Lower leg skin (tissue), 3 donors: ENCODE measurements at regions not wholly inside any gene's neighbourhood (a gene's known extent, or its start where the extent isn't known, plus 50 kb on each side); places are given as distances from the start of the nearest gene placed in this dataset.

ENCODE experiments used
- POLR2A ChIP-seq, 2 donors: fragments of 450-650 bp; IDR thresholded peaks; one replicate each; pipeline ENCODE4 v1.6.1; 2016 to 2017; ENCODE audit warnings: antibody characterized with exemption in 2 of 2, mild to moderate bottlenecking in 1 of 2, moderate library complexity in 1 of 2
- TF ChIP-seq, protein P1 (sequence below), 3 donors: fragments of 450-650 bp; IDR thresholded peaks; one replicate each; pipeline ENCODE4 v1.5.1; 2016; ENCODE audit warnings: antibody characterized with exemption in 3 of 3, mild to moderate bottlenecking in 3 of 3, moderate library complexity in 2 of 3

DNA sequence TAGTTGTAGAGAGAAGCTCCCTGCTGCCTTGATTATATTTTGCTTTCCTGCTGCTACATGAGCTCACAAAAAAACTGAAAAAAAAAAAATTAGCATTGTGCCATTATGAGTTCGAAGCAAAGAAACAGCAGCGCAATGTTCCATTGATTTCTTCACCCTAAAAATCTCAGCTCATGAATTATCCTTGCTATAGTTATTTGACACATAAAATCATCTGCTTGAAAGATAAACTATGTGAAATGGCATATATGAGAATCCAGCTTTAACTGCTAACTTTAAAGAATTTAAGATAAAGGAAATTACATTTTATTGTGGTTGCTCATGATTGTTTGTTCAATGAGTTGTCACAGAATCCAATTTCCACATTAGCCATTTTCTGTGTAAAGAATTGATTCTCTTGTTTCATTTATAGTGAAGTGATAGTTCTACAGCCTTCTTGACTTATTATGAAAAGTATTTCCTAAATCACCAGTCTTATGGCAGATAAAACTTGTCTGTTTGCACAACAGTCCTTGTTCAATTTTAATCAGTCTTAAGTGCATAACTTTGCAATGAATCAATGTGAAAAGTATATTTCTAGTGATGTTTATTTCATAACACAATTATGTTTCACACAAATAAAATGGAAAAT, 1275.0 kb upstream of the CDH9 start:
- TF ChIP-seq POLR2A (IDR thresholded peaks at IDR 0.05) = no peak
- TF ChIP-seq, protein P1, sequence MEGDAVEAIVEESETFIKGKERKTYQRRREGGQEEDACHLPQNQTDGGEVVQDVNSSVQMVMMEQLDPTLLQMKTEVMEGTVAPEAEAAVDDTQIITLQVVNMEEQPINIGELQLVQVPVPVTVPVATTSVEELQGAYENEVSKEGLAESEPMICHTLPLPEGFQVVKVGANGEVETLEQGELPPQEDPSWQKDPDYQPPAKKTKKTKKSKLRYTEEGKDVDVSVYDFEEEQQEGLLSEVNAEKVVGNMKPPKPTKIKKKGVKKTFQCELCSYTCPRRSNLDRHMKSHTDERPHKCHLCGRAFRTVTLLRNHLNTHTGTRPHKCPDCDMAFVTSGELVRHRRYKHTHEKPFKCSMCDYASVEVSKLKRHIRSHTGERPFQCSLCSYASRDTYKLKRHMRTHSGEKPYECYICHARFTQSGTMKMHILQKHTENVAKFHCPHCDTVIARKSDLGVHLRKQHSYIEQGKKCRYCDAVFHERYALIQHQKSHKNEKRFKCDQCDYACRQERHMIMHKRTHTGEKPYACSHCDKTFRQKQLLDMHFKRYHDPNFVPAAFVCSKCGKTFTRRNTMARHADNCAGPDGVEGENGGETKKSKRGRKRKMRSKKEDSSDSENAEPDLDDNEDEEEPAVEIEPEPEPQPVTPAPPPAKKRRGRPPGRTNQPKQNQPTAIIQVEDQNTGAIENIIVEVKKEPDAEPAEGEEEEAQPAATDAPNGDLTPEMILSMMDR (IDR thresholded peaks at IDR 0.05) = no peak
